Trophoblast cell (in vitro differentiated cells and primary cell): ENCODE measurements at regions not wholly inside any gene's neighbourhood (a gene's known extent, or its start where the extent isn't known, plus 50 kb on each side); places are given as distances from the start of the nearest gene placed in this dataset.

Source experiments
- DNase-seq, 2 donors: peaks; one replicate each; pipeline ENCODE4 v3.0.0-alpha.2; 2016
- H2AFZ ChIP-seq: 2 replicates; pipeline ENCODE4 v1.6.1; 2013; ENCODE audit warnings: low read length, moderate library complexity, mild to moderate bottlenecking; ENCODE audit not compliant: insufficient read depth, poor library complexity
- H2AK5ac ChIP-seq: 2 replicates; pipeline ENCODE4 v1.6.1; 2013; ENCODE audit warnings: mild to moderate bottlenecking, low read length
- H2BK120ac ChIP-seq: 2 replicates; pipeline ENCODE4 v1.6.1; 2013; ENCODE audit warnings: low read length, mild to moderate bottlenecking, moderate library complexity; ENCODE audit not compliant: insufficient read depth, poor library complexity
- H2BK12ac ChIP-seq: 2 replicates; pipeline ENCODE4 v1.6.1; 2013; ENCODE audit warnings: mild to moderate bottlenecking, low read length, moderate library complexity
- H2BK5ac ChIP-seq: 2 replicates; pipeline ENCODE4 v1.6.1; 2013; ENCODE audit warnings: low read length, low read depth, moderate library complexity, mild to moderate bottlenecking; ENCODE audit not compliant: poor library complexity
- H3K14ac ChIP-seq: 2 replicates; pipeline ENCODE4 v1.6.1; 2013; ENCODE audit warnings: mild to moderate bottlenecking, low read length
- H3K18ac ChIP-seq: 2 replicates; pipeline ENCODE4 v1.6.1; 2013; ENCODE audit warnings: mild to moderate bottlenecking, low read length
- H3K23ac ChIP-seq: 2 replicates; pipeline ENCODE4 v1.6.1; 2013; ENCODE audit warnings: low read length
- H3K27ac ChIP-seq: 2 replicates; pipeline ENCODE4 v1.5.1; 2013; ENCODE audit warnings: low read depth, mild to moderate bottlenecking, inconsistent platforms, low read length, moderate library complexity
- H3K27me3 ChIP-seq: 2 replicates; pipeline ENCODE4 v1.6.1; 2013; ENCODE audit warnings: inconsistent platforms, mild to moderate bottlenecking, low read length, moderate library complexity; ENCODE audit not compliant: insufficient read depth
- H3K36me3 ChIP-seq, 2 experiments: 1 replicate in 1 of 2; 2 replicates in 1 of 2; pipeline ENCODE4 v1.6.1; 2013; ENCODE audit warnings: low read length in 2 of 2, mild to moderate bottlenecking in 2 of 2, moderate library complexity in 1 of 2; ENCODE audit not compliant: insufficient read depth in 2 of 2, control insufficient read depth in 1 of 2
- H3K4ac ChIP-seq: 2 replicates; pipeline ENCODE4 v1.6.1; 2013; ENCODE audit warnings: low read depth, mild to moderate bottlenecking, low read length, moderate library complexity
- H3K4me1 ChIP-seq, 2 experiments: 1 replicate in 1 of 2; 2 replicates in 1 of 2; pipeline ENCODE4 v1.6.1; 2013; ENCODE audit warnings: low read length in 2 of 2, mild to moderate bottlenecking in 2 of 2, moderate library complexity in 1 of 2; ENCODE audit not compliant: insufficient read depth in 2 of 2, control insufficient read depth in 1 of 2
- H3K4me2 ChIP-seq: 2 replicates; pipeline ENCODE4 v1.6.1; 2013; ENCODE audit warnings: inconsistent platforms, mild to moderate bottlenecking, low read length, moderate library complexity
- H3K4me3 ChIP-seq: 2 replicates; pipeline ENCODE4 v1.5.1; 2013; ENCODE audit warnings: mild to moderate bottlenecking, low read depth, low read length, inconsistent platforms
- H3K79me1 ChIP-seq: one replicate; pipeline ENCODE4 v1.6.1; 2013; ENCODE audit warnings: low read length
- H3K79me2 ChIP-seq: 2 replicates; pipeline ENCODE4 v1.6.1; 2013; ENCODE audit warnings: low read length, mild to moderate bottlenecking; ENCODE audit not compliant: control insufficient read depth, insufficient read depth, poor library complexity
- H3K9ac ChIP-seq: 2 replicates; pipeline ENCODE4 v1.6.1; 2013; ENCODE audit warnings: mild to moderate bottlenecking, low read length
- H3K9me3 ChIP-seq: 2 replicates; pipeline ENCODE4 v1.6.1; 2013; ENCODE audit warnings: low read depth, mild to moderate bottlenecking, control low read depth, inconsistent platforms, low read length; ENCODE audit not compliant: insufficient read depth
- H4K12ac ChIP-seq: 2 replicates; pipeline ENCODE4 v1.6.1; 2013; ENCODE audit warnings: low read depth, mild to moderate bottlenecking, low read length, moderate library complexity
- H4K8ac ChIP-seq: 2 replicates; pipeline ENCODE4 v1.6.1; 2013; ENCODE audit warnings: low read depth, mild to moderate bottlenecking, low read length, moderate library complexity
- H4K91ac ChIP-seq: one replicate; pipeline ENCODE4 v1.6.1; 2013; ENCODE audit warnings: low read depth, mild to moderate bottlenecking, low read length, moderate library complexity
- WGBS: extraction: QIAGEN DNeasy Blood & Tissue Kit; methylation state at CpG from one replicate; pipeline ENCODE4 v1.1.7; 2013; ENCODE audit warnings: missing lambda C conversion rate; ENCODE audit not compliant: insufficient read length, insufficient coverage; ENCODE audit errors: extremely low coverage; 5-methylcytosine and 5-hydroxymethylcytosine counted together

DNA sequence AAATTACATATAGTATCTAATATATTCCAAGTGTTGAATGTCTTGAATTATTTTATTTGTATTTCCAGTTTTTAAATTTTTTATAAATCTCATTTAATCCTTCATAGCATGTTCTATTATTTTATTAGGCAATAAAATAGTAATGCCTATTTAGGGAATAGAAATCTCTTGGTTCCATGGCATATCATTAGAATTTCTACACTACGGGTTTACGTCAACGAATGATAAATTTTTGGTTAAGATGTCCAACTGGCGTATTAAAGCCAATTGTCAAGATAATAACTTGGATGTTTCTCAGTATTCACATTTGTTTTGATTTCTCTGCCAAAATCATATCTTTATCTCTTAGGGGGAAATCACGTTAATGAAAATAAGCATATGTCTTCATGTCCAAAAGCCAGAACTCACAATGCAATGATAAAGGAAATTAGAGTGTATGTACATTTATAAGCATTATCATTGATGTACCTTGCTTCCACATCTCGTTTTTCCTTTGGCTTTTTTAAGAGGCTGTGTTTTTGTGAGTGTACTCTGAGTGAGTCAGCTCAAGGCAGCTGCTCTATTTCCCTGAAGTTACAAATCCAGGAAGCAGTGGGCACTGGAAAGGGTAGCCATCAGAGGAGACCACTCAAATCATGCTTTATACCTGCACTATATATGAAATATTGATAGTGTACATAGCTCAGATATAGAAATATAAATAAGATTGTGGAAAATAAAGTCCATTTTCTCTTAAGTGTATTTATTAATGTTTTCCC lies 115.8 kb upstream of the PDE1A start:
- no CpG with 5 or more reads among the region's 6 CpGs for WGBS
- H4K8ac ChIP-seq = no peak overlapping the region
- H3K36me3 ChIP-seq = no peaks in the 10 kb centered on the region
- H3K9ac ChIP-seq = no peak overlapping the region
- no peak for DNase-seq
- no peaks in the 10 kb centered on the region for H3K4me1 ChIP-seq
- no peak overlapping the region for H2BK12ac ChIP-seq
- no peak overlapping the region for H4K12ac ChIP-seq
- H3K27ac ChIP-seq = no peak overlapping the region
- H2AFZ ChIP-seq = no peak overlapping the region
- no peak overlapping the region for H3K14ac ChIP-seq
- no peak overlapping the region for H3K4me3 ChIP-seq
- H4K91ac ChIP-seq = no peak overlapping the region
- H2AK5ac ChIP-seq = no peak overlapping the region
- no peak overlapping the region for H2BK120ac ChIP-seq
- no peak overlapping the region for H3K4ac ChIP-seq
- H2BK5ac ChIP-seq = no peak overlapping the region
- no peak overlapping the region for H3K4me2 ChIP-seq
- H3K79me2 ChIP-seq = no peaks in the 10 kb centered on the region
- no peaks in the 10 kb centered on the region for H3K27me3 ChIP-seq
- H3K79me1 ChIP-seq = no peaks in the 10 kb centered on the region
- no peak overlapping the region for H3K18ac ChIP-seq
- no peak overlapping the region for H3K23ac ChIP-seq
- no peaks in the 10 kb centered on the region for H3K9me3 ChIP-seq

DNA sequence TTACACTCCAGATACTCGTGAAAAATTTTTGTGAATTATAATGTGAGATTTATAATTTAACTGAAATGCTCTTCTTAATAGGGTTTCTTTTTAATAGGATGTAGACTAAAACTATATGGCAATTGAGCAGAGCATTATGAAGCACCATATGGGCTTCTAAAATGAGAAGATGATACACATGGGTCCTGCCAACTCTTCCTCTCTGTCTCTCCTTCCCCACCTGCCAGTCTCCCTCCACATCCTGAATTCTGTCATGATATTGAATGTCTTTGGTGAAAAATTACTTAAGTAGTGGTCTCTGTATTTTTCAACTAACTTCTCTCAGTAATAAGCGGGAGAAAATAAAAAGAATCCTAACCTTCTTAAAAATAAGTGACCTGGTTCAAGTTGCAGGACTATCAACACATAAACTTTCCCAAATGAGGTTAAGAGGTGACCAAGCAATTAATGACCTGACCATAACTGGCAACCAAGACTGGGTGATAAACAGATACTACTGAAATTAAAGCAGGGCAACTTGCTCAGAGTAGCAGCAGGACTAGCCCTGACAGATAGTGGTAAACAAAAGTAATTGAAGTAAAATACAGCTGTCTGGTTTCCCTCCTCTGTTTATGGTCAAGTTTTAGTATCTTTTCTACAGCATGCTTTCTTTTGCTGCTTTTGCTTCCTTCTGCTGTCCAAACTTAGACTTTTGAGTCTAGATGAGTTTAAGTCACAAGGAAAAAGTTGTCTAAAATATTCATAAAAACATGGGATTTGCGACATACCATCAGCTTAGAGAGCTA lies 117.1 kb upstream of the PDE1A start:
- Histone ChIP-seq H2AFZ (no peak overlapping the region), H3K18ac (no peak overlapping the region), H3K9ac (no peak overlapping the region), H3K14ac (no peak overlapping the region), H3K4ac (no peak overlapping the region), H3K23ac (no peak overlapping the region), H4K12ac (no peak overlapping the region), H3K4me3 (no peak overlapping the region), H3K79me1 (no peaks in the 10 kb centered on the region), H3K27ac (no peak overlapping the region), H3K4me2 (no peak overlapping the region), H3K36me3 (no peaks in the 10 kb centered on the region), H2BK5ac (no peak overlapping the region), H4K91ac (no peak overlapping the region), H3K27me3 (no peaks in the 10 kb centered on the region), H3K9me3 (no peaks in the 10 kb centered on the region), H2AK5ac (no peak overlapping the region), H2BK120ac (no peak overlapping the region), H4K8ac (no peak overlapping the region), H2BK12ac (no peak overlapping the region), H3K79me2 (no peaks in the 10 kb centered on the region), H3K4me1 (peaks cover 0 to 2% of the 10 kb centered on the region in 2 experiments)
- WGBS = no CpG with 5 or more reads among the region's 3 CpGs
- no peak for DNase-seq

DNA sequence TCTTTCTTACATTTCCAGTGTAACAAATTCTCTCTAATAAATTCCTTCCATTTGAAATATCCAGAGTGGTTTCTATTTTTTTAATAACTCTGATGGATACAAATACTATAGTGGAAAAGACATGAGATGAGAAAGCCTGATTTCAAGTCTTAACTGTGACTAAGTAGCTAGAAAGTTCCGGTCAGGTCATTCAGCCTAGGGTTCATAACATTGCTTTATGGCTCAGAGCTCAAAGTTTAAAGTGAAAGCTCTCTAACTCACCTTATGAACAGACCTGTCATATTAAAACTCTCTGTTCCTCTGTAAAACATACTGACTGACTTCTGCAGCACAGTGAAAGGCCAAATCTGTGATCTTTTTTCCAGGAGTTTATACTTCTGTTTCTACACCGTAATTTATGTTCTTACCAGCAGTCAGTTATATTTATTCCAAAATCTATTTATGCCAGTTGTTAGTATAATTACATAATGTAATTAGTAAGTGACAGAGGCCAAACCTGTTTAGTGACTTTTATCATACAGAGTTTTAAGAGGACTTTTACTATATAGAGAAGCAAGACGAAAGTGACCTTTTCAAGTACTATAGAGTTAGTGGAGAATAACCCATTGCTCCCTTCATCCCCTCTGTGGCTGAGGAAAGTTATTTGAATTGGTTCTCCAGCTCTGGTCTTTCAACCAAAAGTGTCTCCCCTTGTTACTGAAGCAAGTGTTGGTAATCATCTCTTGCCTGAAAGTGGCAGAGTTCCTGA lies 118.8 kb upstream of the PDE1A start:
- no peak for DNase-seq
- H3K4me3 ChIP-seq = no peak overlapping the region
- H3K9ac ChIP-seq = no peak overlapping the region
- H3K18ac ChIP-seq = no peak overlapping the region
- H4K8ac ChIP-seq = no peak overlapping the region
- no peak overlapping the region for H3K4ac ChIP-seq
- H3K27me3 ChIP-seq = no peaks in the 10 kb centered on the region
- no peak overlapping the region for H3K27ac ChIP-seq
- no peaks in the 10 kb centered on the region for H3K79me2 ChIP-seq
- no peak overlapping the region for H2AK5ac ChIP-seq
- H4K91ac ChIP-seq = no peak overlapping the region
- peaks cover 0 to 2% of the 10 kb centered on the region in 2 experiments for H3K4me1 ChIP-seq
- H3K14ac ChIP-seq = no peak overlapping the region
- H3K4me2 ChIP-seq = no peak overlapping the region
- H3K9me3 ChIP-seq = no peaks in the 10 kb centered on the region
- no peaks in the 10 kb centered on the region for H3K36me3 ChIP-seq
- H3K23ac ChIP-seq = no peak overlapping the region
- no peak overlapping the region for H4K12ac ChIP-seq
- H2BK120ac ChIP-seq = no peak overlapping the region
- no peak overlapping the region for H2BK5ac ChIP-seq
- no CpG with 5 or more reads among the region's 3 CpGs for WGBS
- H2BK12ac ChIP-seq = no peak overlapping the region
- H3K79me1 ChIP-seq = no peaks in the 10 kb centered on the region
- H2AFZ ChIP-seq = no peak overlapping the region

DNA sequence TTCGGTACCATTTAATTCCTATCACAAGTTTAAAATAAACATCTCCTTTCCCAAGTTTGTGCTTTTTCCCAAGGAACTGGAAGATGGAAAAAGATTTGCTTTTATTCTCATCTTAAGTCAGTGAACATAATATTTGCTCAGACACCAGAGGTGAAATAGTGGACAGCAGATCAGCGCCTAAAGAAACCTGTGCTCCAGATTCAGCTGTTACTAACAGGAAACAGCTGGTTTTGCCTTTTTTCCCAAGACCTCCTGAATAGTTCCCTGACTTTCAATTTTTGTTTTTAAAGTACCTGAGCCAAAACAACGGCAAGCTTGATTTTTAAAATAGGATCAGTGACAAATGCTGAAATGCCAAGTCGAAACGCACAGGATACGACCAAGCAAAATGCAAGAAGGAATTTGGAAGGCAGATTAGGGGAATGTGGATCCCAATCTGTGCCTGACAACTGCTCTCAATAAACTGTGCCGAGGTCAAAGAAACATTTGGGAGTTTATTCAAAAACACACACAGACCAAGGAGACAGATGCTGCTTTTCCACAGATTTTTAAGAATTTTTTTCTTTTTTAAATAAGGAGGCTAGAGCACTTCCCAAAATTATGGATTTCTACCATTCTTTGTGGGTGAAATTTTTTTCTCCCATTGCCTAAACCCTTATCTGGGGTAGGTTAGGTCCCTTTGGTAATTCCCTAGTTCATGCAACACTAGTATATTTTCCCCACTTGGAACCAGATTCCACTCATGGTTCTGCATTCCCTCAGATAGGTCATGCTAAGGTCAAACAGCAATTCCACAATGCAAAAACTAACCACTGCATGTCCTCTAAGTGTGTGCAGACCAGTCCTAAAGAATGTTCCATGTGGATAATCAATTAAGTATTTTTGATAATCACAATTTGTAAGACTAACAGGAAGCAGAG lies 121.5 kb upstream of the PDE1A start:
- no peak overlapping the region for H2BK12ac ChIP-seq

More for the DNA sequence above, 121.5 kb upstream of the PDE1A start:
- no peaks in the 10 kb centered on the region for H3K9me3 ChIP-seq
- no peaks in the 10 kb centered on the region for H3K79me2 ChIP-seq
- no CpG with 5 or more reads among the region's 7 CpGs for WGBS
- no peak overlapping the region for H3K14ac ChIP-seq
- H4K12ac ChIP-seq = no peak overlapping the region
- H4K8ac ChIP-seq = no peak overlapping the region
- no peak overlapping the region for H2AK5ac ChIP-seq
- no peak overlapping the region for H3K23ac ChIP-seq
- no peaks in the 10 kb centered on the region for H3K79me1 ChIP-seq
- H2BK5ac ChIP-seq = no peak overlapping the region
- no peak overlapping the region for H3K27ac ChIP-seq
- H3K36me3 ChIP-seq = no peaks in the 10 kb centered on the region
- peaks cover 0 to 2% of the 10 kb centered on the region in 2 experiments for H3K4me1 ChIP-seq
- H3K9ac ChIP-seq = no peak overlapping the region
- no peak overlapping the region for H3K4ac ChIP-seq
- no peaks in the 10 kb centered on the region for H3K27me3 ChIP-seq
- H3K4me2 ChIP-seq = no peak overlapping the region
- no peak overlapping the region for H2BK120ac ChIP-seq
- no peak overlapping the region for H2AFZ ChIP-seq
- DNase-seq = no peak
- no peak overlapping the region for H3K4me3 ChIP-seq
- H4K91ac ChIP-seq = no peak overlapping the region
- no peak overlapping the region for H3K18ac ChIP-seq
